ENCODE measurements at regions not wholly inside any gene's neighbourhood (a gene's known extent, or its start where the extent isn't known, plus 50 kb on each side); places are given as distances from the start of the nearest gene placed in this dataset.

DNA sequence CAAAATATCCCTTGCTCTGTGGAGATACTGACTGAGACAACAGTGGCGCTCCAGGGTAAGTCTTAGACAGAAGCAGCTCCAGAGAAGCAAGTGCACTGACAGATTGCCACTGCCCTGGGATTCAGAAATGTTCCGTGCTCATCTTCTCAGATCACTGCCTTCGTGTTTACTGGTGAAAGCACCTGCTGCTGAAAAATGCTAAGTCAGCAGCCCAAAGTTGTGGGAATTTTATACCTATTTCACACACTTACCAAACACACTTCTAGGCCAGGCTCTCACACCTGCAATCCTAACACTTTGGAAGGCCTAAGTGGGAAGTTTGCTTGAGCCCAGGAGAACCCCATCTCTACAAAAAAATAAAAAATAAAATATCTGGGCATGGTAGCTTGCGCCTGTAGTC is 63.2 kb upstream of the DLX6 start (continued):
- TF ChIP-seq, protein P1, sequence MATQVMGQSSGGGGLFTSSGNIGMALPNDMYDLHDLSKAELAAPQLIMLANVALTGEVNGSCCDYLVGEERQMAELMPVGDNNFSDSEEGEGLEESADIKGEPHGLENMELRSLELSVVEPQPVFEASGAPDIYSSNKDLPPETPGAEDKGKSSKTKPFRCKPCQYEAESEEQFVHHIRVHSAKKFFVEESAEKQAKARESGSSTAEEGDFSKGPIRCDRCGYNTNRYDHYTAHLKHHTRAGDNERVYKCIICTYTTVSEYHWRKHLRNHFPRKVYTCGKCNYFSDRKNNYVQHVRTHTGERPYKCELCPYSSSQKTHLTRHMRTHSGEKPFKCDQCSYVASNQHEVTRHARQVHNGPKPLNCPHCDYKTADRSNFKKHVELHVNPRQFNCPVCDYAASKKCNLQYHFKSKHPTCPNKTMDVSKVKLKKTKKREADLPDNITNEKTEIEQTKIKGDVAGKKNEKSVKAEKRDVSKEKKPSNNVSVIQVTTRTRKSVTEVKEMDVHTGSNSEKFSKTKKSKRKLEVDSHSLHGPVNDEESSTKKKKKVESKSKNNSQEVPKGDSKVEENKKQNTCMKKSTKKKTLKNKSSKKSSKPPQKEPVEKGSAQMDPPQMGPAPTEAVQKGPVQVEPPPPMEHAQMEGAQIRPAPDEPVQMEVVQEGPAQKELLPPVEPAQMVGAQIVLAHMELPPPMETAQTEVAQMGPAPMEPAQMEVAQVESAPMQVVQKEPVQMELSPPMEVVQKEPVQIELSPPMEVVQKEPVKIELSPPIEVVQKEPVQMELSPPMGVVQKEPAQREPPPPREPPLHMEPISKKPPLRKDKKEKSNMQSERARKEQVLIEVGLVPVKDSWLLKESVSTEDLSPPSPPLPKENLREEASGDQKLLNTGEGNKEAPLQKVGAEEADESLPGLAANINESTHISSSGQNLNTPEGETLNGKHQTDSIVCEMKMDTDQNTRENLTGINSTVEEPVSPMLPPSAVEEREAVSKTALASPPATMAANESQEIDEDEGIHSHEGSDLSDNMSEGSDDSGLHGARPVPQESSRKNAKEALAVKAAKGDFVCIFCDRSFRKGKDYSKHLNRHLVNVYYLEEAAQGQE (IDR thresholded peaks at IDR 0.05; ENCODE audit: low read depth) = no peak
- TF ChIP-seq SIN3A (IDR thresholded peaks at IDR 0.05; ENCODE audit: low read depth) = no peak
- TF ChIP-seq EZH2 (IDR thresholded peaks at IDR 0.05) = no peak
- no peak for TF ChIP-seq CBX3 (IDR thresholded peaks at IDR 0.05; ENCODE audit: low read depth)
- no peak for TF ChIP-seq SRF (IDR thresholded peaks at IDR 0.05; ENCODE audit: low read depth)
- TF ChIP-seq ZFX (IDR thresholded peaks at IDR 0.05) = no peak
- no peak for TF ChIP-seq MAX (IDR thresholded peaks at IDR 0.05)
- TF ChIP-seq EGR1 (IDR thresholded peaks at IDR 0.05; ENCODE audit: low read depth) = no peak
- no peak for TF ChIP-seq SP1 (IDR thresholded peaks at IDR 0.05; ENCODE audit: low read depth)
- no peak for TF ChIP-seq POLR2A (IDR thresholded peaks at IDR 0.05; ENCODE audit: borderline replicate concordance, extremely low read depth, insufficient read depth, insufficient read length)
- no peak for TF ChIP-seq ZNF274 (IDR thresholded peaks at IDR 0.05; ENCODE audit: low read depth, low read length)

DNA sequence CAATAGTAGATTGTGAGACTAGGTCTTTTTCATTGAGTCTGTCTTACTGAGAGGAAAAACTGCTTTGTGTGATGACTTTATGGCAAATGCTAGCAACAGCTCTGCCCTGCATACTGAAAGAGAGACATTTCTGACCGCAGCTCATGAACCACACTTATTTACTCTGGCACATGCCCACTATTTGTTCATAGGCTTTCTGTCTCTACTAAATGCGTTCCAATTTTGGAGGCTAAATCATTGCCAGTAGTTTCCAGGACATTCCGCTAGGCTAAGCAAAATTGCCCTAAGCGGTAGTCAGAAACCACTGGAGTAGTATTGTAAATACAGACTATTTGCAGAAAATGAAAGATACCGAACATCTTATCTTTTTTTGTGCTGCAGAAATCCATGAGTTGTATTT is 55.6 kb upstream of the DLX6 start:
- TF ChIP-seq, protein P1 (IDR thresholded peaks at IDR 0.05; ENCODE audit: low read depth) = no peak
- TF ChIP-seq SIN3A (IDR thresholded peaks at IDR 0.05; ENCODE audit: low read depth) = no peak
- no peak for TF ChIP-seq SRF (IDR thresholded peaks at IDR 0.05; ENCODE audit: low read depth)
- no peak for TF ChIP-seq JUND (IDR thresholded peaks at IDR 0.05)
- TF ChIP-seq SP1 (IDR thresholded peaks at IDR 0.05; ENCODE audit: low read depth) = no peak
- no peak for TF ChIP-seq ATF3 (IDR thresholded peaks at IDR 0.05)
- TF ChIP-seq, protein P2, sequence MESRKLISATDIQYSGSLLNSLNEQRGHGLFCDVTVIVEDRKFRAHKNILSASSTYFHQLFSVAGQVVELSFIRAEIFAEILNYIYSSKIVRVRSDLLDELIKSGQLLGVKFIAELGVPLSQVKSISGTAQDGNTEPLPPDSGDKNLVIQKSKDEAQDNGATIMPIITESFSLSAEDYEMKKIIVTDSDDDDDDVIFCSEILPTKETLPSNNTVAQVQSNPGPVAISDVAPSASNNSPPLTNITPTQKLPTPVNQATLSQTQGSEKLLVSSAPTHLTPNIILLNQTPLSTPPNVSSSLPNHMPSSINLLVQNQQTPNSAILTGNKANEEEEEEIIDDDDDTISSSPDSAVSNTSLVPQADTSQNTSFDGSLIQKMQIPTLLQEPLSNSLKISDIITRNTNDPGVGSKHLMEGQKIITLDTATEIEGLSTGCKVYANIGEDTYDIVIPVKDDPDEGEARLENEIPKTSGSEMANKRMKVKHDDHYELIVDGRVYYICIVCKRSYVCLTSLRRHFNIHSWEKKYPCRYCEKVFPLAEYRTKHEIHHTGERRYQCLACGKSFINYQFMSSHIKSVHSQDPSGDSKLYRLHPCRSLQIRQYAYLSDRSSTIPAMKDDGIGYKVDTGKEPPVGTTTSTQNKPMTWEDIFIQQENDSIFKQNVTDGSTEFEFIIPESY (IDR thresholded peaks at IDR 0.05; ENCODE audit: extremely low read depth, insufficient replicate concordance, low read length) = no peak
- TF ChIP-seq FOSL1 (IDR thresholded peaks at IDR 0.05; ENCODE audit: low read depth) = no peak
- no peak for TF ChIP-seq POLR2A (IDR thresholded peaks at IDR 0.05; ENCODE audit: borderline replicate concordance, extremely low read depth, insufficient read depth, insufficient read length)
- no peak for TF ChIP-seq TCF7L2 (IDR thresholded peaks at IDR 0.05; ENCODE audit: borderline replicate concordance, extremely low read depth, insufficient read depth, insufficient read length)
- TF ChIP-seq EGR1 (IDR thresholded peaks at IDR 0.05; ENCODE audit: low read depth) = no peak
- TF ChIP-seq EZH2 (IDR thresholded peaks at IDR 0.05) = no peak
- no TSS peak for BruUV-seq (replicated peaks)
- no peak for ATAC-seq

More for the DNA sequence above, 55.6 kb upstream of the DLX6 start:
- Histone ChIP-seq H3K9me2 (ENCODE audit: insufficient read depth) (no peaks in the 10 kb centered on the region), H4K20me1 (ENCODE audit: insufficient read depth) (0 out of 2 replicates have a peak, but pooled peaks cover 3% of the 10 kb centered on the region), H2AFZ (ENCODE audit: low read depth, low read length, poor library complexity, severe bottlenecking) (no peak overlapping the region), H3K4me3 (replicated peaks in 1 of 2; ENCODE audit: low read depth in 1 of 2, low read length in 2 of 2) (no peak overlapping the region), H3K36me3 (ENCODE audit: control insufficient read depth in 1 of 2, insufficient read depth in 2 of 2, low read length in 2 of 2) (no peaks in the 10 kb centered on the region), H3K4me1 (ENCODE audit: control insufficient read depth in 1 of 2, insufficient read depth in 2 of 2, low read length in 2 of 2) (no peaks in the 10 kb centered on the region), H3K79me2 (ENCODE audit: insufficient read depth, low read length) (no peaks in the 10 kb centered on the region), H3K27me3 (ENCODE audit: insufficient read depth, low read length) (peaks cover 73% of the 10 kb centered on the region), H3K9me3 (ENCODE audit: control insufficient read depth in 1 of 2, insufficient read depth in 1 of 2, low read depth in 1 of 2, low read length in 2 of 2) (no peaks in the 10 kb centered on the region), H3K4me2 (ENCODE audit: low read length) (no peak overlapping the region), H3K27ac (ENCODE audit: low read depth, low read length) (no peak overlapping the region), H3K9ac (ENCODE audit: low read length) (no peak overlapping the region)
- ChIA-PET CTCF (no interaction called here), POLR2A (no interaction called here), RAD21 (ENCODE audit: low non-redundant PET in 1 of 2, low total read pairs in 2 of 2, uncharacterized antibody in 2 of 2, unreplicated experiment in 2 of 2) (no interaction called here)
- intact Hi-C loops (cut with micrococcal nuclease) = no loop called here
- no peak for DNase-seq (ENCODE audit: low read depth, low spot score)
